C4-2B (cell line): ENCODE measurements at regions not wholly inside any gene's neighbourhood (a gene's known extent, or its start where the extent isn't known, plus 50 kb on each side); places are given as distances from the start of the nearest gene placed in this dataset.
"Not testable (repeated sequence)": the region's sequence is repeated elsewhere in the genome, so short reads cannot be mapped to it uniquely, and the experiment has no call there.

Experiments used
- H3K27ac ChIP-seq: fragments of 450-650 bp; 2 replicates; pipeline ENCODE4 v1.5.1; 2017
- CTCF ChIP-seq: fragments of 450-650 bp; conservative IDR thresholded peaks from 2 replicates; pipeline ENCODE4 v1.5.1; 2017; ENCODE audit warnings: mild to moderate bottlenecking
- ZFX ChIP-seq: fragments of 450-650 bp; IDR thresholded peaks from 2 replicates; pipeline ENCODE4 v1.6.1; 2017

- no peak for TF ChIP-seq CTCF
- TF ChIP-seq ZFX = no peak
- H3K27ac ChIP-seq = no peak overlapping the region; the same call in 1 of the 2 replicates
These were observed 92.8 kb upstream of the FRMD1 start for GRCh38 chr6:168171673-168172353.

GRCh38 chr6:168170841-168171601, 92.0 kb upstream of the FRMD1 start:
- no peak for TF ChIP-seq ZFX
- TF ChIP-seq CTCF = no peak
- H3K27ac ChIP-seq = no peak overlapping the region; the same call in 1 of the 2 replicates

GRCh38 chr6:168169624-168170023, 90.6 kb upstream of the FRMD1 start:
- TF ChIP-seq ZFX = no peak
- TF ChIP-seq CTCF = no peak
- H3K27ac ChIP-seq = no peak overlapping the region

GRCh38 chr6:168168936-168169335, 89.9 kb upstream of the FRMD1 start:
- H3K27ac ChIP-seq = not testable (repeated sequence)

GRCh38 chr6:168168330-168168729, 89.3 kb upstream of the FRMD1 start:
- H3K27ac ChIP-seq = not testable (repeated sequence)

GRCh38 chr6:168167431-168168315, 88.7 kb upstream of the FRMD1 start:
- TF ChIP-seq ZFX = no peak
- TF ChIP-seq CTCF = no peak
- no peak overlapping the region for H3K27ac ChIP-seq

- TF ChIP-seq CTCF (no peak), ZFX (no peak)
- no peak overlapping the region for H3K27ac ChIP-seq
These were observed 87.6 kb upstream of the FRMD1 start for GRCh38 chr6:168166627-168167026.

- no peak for TF ChIP-seq CTCF
- no peak for TF ChIP-seq ZFX
- no peak overlapping the region for H3K27ac ChIP-seq
These were observed 86.9 kb upstream of the FRMD1 start for GRCh38 chr6:168165891-168166290.
